ENCODE measurements at regions not wholly inside any gene's neighbourhood (a gene's known extent, or its start where the extent isn't known, plus 50 kb on each side); places are given as distances from the start of the nearest gene placed in this dataset.

GRCh38 chr18:25743646-25744151, 346.7 kb downstream of the SS18 start:
- Mint-ChIP-seq H3K36me3 (ENCODE audit: low read depth) (no peaks in the 10 kb centered on the region), H3K4me3 (no peak overlapping the region), H3K27ac (no peak overlapping the region), H3K27me3 (no peaks in the 10 kb centered on the region), H3K4me1 (ENCODE audit: low read depth) (no peaks in the 10 kb centered on the region), H3K9me3 (peaks cover 24% of the 10 kb centered on the region)
- intact Hi-C loops (cut with micrococcal nuclease) = no loop called here

- no peak overlapping the region for H3K27ac Mint-ChIP-seq
- intact Hi-C loops (cut with micrococcal nuclease) = no loop called here
- H3K4me3 Mint-ChIP-seq = no peak overlapping the region
- H3K9me3 Mint-ChIP-seq = peaks cover 2% of the 10 kb centered on the region
- H3K36me3 Mint-ChIP-seq (ENCODE audit: low read depth) = no peaks in the 10 kb centered on the region
- H3K4me1 Mint-ChIP-seq (ENCODE audit: low read depth) = no peaks in the 10 kb centered on the region
- no peaks in the 10 kb centered on the region for H3K27me3 Mint-ChIP-seq
Measured at GRCh38 chr18:25739376-25739775, 351.0 kb downstream of the SS18 start.

GRCh38 chr18:25737710-25738311, 352.6 kb downstream of the SS18 start:
- no peaks in the 10 kb centered on the region for H3K36me3 Mint-ChIP-seq (ENCODE audit: low read depth)
- no peaks in the 10 kb centered on the region for H3K9me3 Mint-ChIP-seq
- H3K4me3 Mint-ChIP-seq = no peak overlapping the region
- no peaks in the 10 kb centered on the region for H3K4me1 Mint-ChIP-seq (ENCODE audit: low read depth)
- no peaks in the 10 kb centered on the region for H3K27me3 Mint-ChIP-seq
- intact Hi-C loops (cut with micrococcal nuclease) = no loop called here
- H3K27ac Mint-ChIP-seq = no peak overlapping the region

- H3K4me3 Mint-ChIP-seq = no peak overlapping the region
- H3K9me3 Mint-ChIP-seq = no peaks in the 10 kb centered on the region
- H3K36me3 Mint-ChIP-seq (ENCODE audit: low read depth) = no peaks in the 10 kb centered on the region
- H3K27me3 Mint-ChIP-seq = no peaks in the 10 kb centered on the region
- H3K4me1 Mint-ChIP-seq (ENCODE audit: low read depth) = no peaks in the 10 kb centered on the region
- no peak overlapping the region for H3K27ac Mint-ChIP-seq
- intact Hi-C loops (cut with micrococcal nuclease) = no loop called here
Measured at GRCh38 chr18:25736516-25736915, 353.9 kb downstream of the SS18 start.

- no peak overlapping the region for H3K27ac Mint-ChIP-seq
- no peaks in the 10 kb centered on the region for H3K36me3 Mint-ChIP-seq (ENCODE audit: low read depth)
- peaks cover 2% of the 10 kb centered on the region for H3K9me3 Mint-ChIP-seq
- no peaks in the 10 kb centered on the region for H3K27me3 Mint-ChIP-seq
- no peak overlapping the region for H3K4me3 Mint-ChIP-seq
- no peaks in the 10 kb centered on the region for H3K4me1 Mint-ChIP-seq (ENCODE audit: low read depth)
- intact Hi-C loops (cut with micrococcal nuclease) = no loop called here
Measured at GRCh38 chr18:25735459-25735858, 355.0 kb downstream of the SS18 start.

GRCh38 chr18:25734336-25734735, 356.1 kb downstream of the SS18 start:
- no peak overlapping the region for H3K27ac Mint-ChIP-seq
- H3K36me3 Mint-ChIP-seq (ENCODE audit: low read depth) = no peaks in the 10 kb centered on the region
- no peaks in the 10 kb centered on the region for H3K27me3 Mint-ChIP-seq
- H3K4me3 Mint-ChIP-seq = no peak overlapping the region
- intact Hi-C loops (cut with micrococcal nuclease) = no loop called here
- H3K9me3 Mint-ChIP-seq = peaks cover 10% of the 10 kb centered on the region
- H3K4me1 Mint-ChIP-seq (ENCODE audit: low read depth) = no peaks in the 10 kb centered on the region

- Mint-ChIP-seq H3K4me3 (no peak overlapping the region), H3K4me1 (ENCODE audit: low read depth) (no peaks in the 10 kb centered on the region), H3K27ac (no peak overlapping the region), H3K9me3 (peaks cover 12% of the 10 kb centered on the region), H3K27me3 (no peaks in the 10 kb centered on the region), H3K36me3 (ENCODE audit: low read depth) (no peaks in the 10 kb centered on the region)
- intact Hi-C loops (cut with micrococcal nuclease) = no loop called here
Measured at GRCh38 chr18:25732862-25733261, 357.6 kb downstream of the SS18 start.

- H3K4me3 Mint-ChIP-seq = no peak overlapping the region
- H3K9me3 Mint-ChIP-seq = peaks cover 12% of the 10 kb centered on the region
- no peaks in the 10 kb centered on the region for H3K36me3 Mint-ChIP-seq (ENCODE audit: low read depth)
- intact Hi-C loops (cut with micrococcal nuclease) = no loop called here
- H3K27me3 Mint-ChIP-seq = no peaks in the 10 kb centered on the region
- H3K4me1 Mint-ChIP-seq (ENCODE audit: low read depth) = no peaks in the 10 kb centered on the region
- no peak overlapping the region for H3K27ac Mint-ChIP-seq
Measured at GRCh38 chr18:25729072-25729471, 361.3 kb downstream of the SS18 start.

GRCh38 chr18:25727281-25727985, 363.0 kb downstream of the SS18 start:
- no peaks in the 10 kb centered on the region for H3K27me3 Mint-ChIP-seq

GRCh38 chr18:25726298-25726697, 364.1 kb downstream of the SS18 start:
- intact Hi-C loops (cut with micrococcal nuclease) = no loop called here
- H3K4me1 Mint-ChIP-seq (ENCODE audit: low read depth) = no peaks in the 10 kb centered on the region
- H3K4me3 Mint-ChIP-seq = no peak overlapping the region
- H3K27ac Mint-ChIP-seq = no peak overlapping the region
- H3K27me3 Mint-ChIP-seq = no peaks in the 10 kb centered on the region
- peaks cover 22% of the 10 kb centered on the region for H3K9me3 Mint-ChIP-seq
- H3K36me3 Mint-ChIP-seq (ENCODE audit: low read depth) = no peaks in the 10 kb centered on the region

More at GRCh38 chr18:25727281-25727985, 363.0 kb downstream of the SS18 start:
- Mint-ChIP-seq H3K27ac (no peak overlapping the region), H3K4me1 (ENCODE audit: low read depth) (no peaks in the 10 kb centered on the region), H3K36me3 (ENCODE audit: low read depth) (no peaks in the 10 kb centered on the region), H3K4me3 (no peak overlapping the region), H3K9me3 (peaks cover 22% of the 10 kb centered on the region)
- intact Hi-C loops (cut with micrococcal nuclease) = no loop called here

- Mint-ChIP-seq H3K27ac (no peak overlapping the region), H3K4me3 (no peak overlapping the region), H3K4me1 (ENCODE audit: low read depth) (no peaks in the 10 kb centered on the region), H3K27me3 (no peaks in the 10 kb centered on the region), H3K36me3 (ENCODE audit: low read depth) (no peaks in the 10 kb centered on the region), H3K9me3 (peaks cover 26% of the 10 kb centered on the region)
- intact Hi-C loops (cut with micrococcal nuclease) = no loop called here
Measured at GRCh38 chr18:25725501-25725900, 364.9 kb downstream of the SS18 start.

GRCh38 chr18:25724997-25725396, 365.4 kb downstream of the SS18 start:
- Mint-ChIP-seq H3K4me1 (ENCODE audit: low read depth) (no peaks in the 10 kb centered on the region), H3K4me3 (no peak overlapping the region), H3K9me3 (peaks cover 21% of the 10 kb centered on the region), H3K27ac (no peak overlapping the region), H3K36me3 (ENCODE audit: low read depth) (no peaks in the 10 kb centered on the region), H3K27me3 (no peaks in the 10 kb centered on the region)
- intact Hi-C loops (cut with micrococcal nuclease) = no loop called here

GRCh38 chr18:25724121-25724520, 366.3 kb downstream of the SS18 start:
- Mint-ChIP-seq H3K4me1 (ENCODE audit: low read depth) (no peaks in the 10 kb centered on the region), H3K36me3 (ENCODE audit: low read depth) (no peaks in the 10 kb centered on the region), H3K27me3 (no peaks in the 10 kb centered on the region), H3K9me3 (peaks cover 24% of the 10 kb centered on the region), H3K4me3 (no peak overlapping the region), H3K27ac (no peak overlapping the region)
- intact Hi-C loops (cut with micrococcal nuclease) = no loop called here

GRCh38 chr18:25713103-25713502, 361.1 kb upstream of the ZNF521 start:
- Mint-ChIP-seq H3K4me3 (no peak overlapping the region), H3K4me1 (ENCODE audit: low read depth) (no peaks in the 10 kb centered on the region), H3K27ac (no peak overlapping the region), H3K27me3 (no peaks in the 10 kb centered on the region), H3K36me3 (ENCODE audit: low read depth) (no peaks in the 10 kb centered on the region), H3K9me3 (peaks cover 22% of the 10 kb centered on the region)
- intact Hi-C loops (cut with micrococcal nuclease) = no loop called here

GRCh38 chr18:25710981-25711380, 359.0 kb upstream of the ZNF521 start:
- no peak overlapping the region for H3K4me3 Mint-ChIP-seq
- peaks cover 13% of the 10 kb centered on the region for H3K9me3 Mint-ChIP-seq
- H3K36me3 Mint-ChIP-seq (ENCODE audit: low read depth) = no peaks in the 10 kb centered on the region
- H3K4me1 Mint-ChIP-seq (ENCODE audit: low read depth) = no peaks in the 10 kb centered on the region
- no peak overlapping the region for H3K27ac Mint-ChIP-seq
- intact Hi-C loops (cut with micrococcal nuclease) = no loop called here
- no peaks in the 10 kb centered on the region for H3K27me3 Mint-ChIP-seq

All from dendritic cell treated with granulocyte-macrophage colony-stimulating factor and Interleukin-4, amounts not matched to agents 40 ng/mL and 50 ng/mL, for 4 days (primary cell).